Natural killer cell (primary cell): ENCODE measurements at regions not wholly inside any gene's neighbourhood (a gene's known extent, or its start where the extent isn't known, plus 50 kb on each side); places are given as distances from the start of the nearest gene placed in this dataset.

Experiments used
- ATAC-seq, 3 donors: fragments of 150-1000 bp in 2 of 3; fragments of 200-7000 bp in 1 of 3; cut with Tn5 transposase; 1 replicate in 1 of 3; 2 replicates in 2 of 3; pipeline ENCODE4 v1.10.0; 2021; ENCODE audit warnings: mild to moderate bottlenecking in 2 of 3, moderate library complexity in 2 of 3
- DNase-seq, 2 donors: peaks; one replicate each; pipeline versions ENCODE4 v3.0.0 to v3.0.0-alpha.2; 2013 to 2021; ENCODE audit warnings: mixed read lengths in 1 of 2
- H3K27ac ChIP-seq: one replicate; pipeline ENCODE4 v1.5.1; 2013; ENCODE audit warnings: mild to moderate bottlenecking, low read length
- H3K27me3 ChIP-seq: one replicate; pipeline ENCODE4 v1.6.1; 2013; ENCODE audit warnings: low read length; ENCODE audit not compliant: control insufficient read depth, insufficient read depth
- H3K36me3 ChIP-seq: one replicate; pipeline ENCODE4 v1.6.1; 2013; ENCODE audit warnings: low read length; ENCODE audit not compliant: control insufficient read depth, insufficient read depth
- H3K4me1 ChIP-seq: one replicate; pipeline ENCODE4 v1.6.1; 2013; ENCODE audit warnings: low read length; ENCODE audit not compliant: control insufficient read depth, insufficient read depth
- H3K4me3 ChIP-seq: one replicate; pipeline ENCODE4 v1.5.1; 2013; ENCODE audit warnings: low read length
- H3K9me3 ChIP-seq: one replicate; pipeline ENCODE4 v1.6.1; 2013; ENCODE audit warnings: low read length; ENCODE audit not compliant: control insufficient read depth, insufficient read depth
- H3K27ac Mint-ChIP-seq, 2 donors: one replicate each; pipeline ENCODE4 v1.8.0; 2022; ENCODE audit warnings: mild to moderate bottlenecking in 2 of 2, mixed read lengths in 2 of 2, moderate library complexity in 1 of 2
- H3K27me3 Mint-ChIP-seq, 2 donors: one replicate each; pipeline ENCODE4 v1.8.0; 2022; ENCODE audit warnings: low read depth in 2 of 2, mixed read lengths in 2 of 2
- H3K36me3 Mint-ChIP-seq: one replicate; pipeline ENCODE4 v1.8.0; 2022; ENCODE audit warnings: mixed read lengths
- H3K4me1 Mint-ChIP-seq, 2 donors: one replicate each; pipeline ENCODE4 v1.8.0; 2022; ENCODE audit warnings: mixed read lengths in 2 of 2
- H3K4me3 Mint-ChIP-seq: one replicate; pipeline ENCODE4 v1.8.0; 2022; ENCODE audit warnings: mild to moderate bottlenecking, moderate library complexity, mixed read lengths
- H3K9me3 Mint-ChIP-seq, 2 donors: one replicate each; pipeline ENCODE4 v1.8.0; 2022; ENCODE audit warnings: mixed read lengths in 2 of 2
- CTCF ChIP-seq: fragments of 200-600 bp; IDR thresholded peaks from one replicate; pipeline ENCODE4 v1.8.0; 2022; ENCODE audit warnings: antibody characterized with exemption
- WGBS: methylation state at CpG from one replicate; pipeline ENCODE4 v1.1.7; 2013; ENCODE audit warnings: missing lambda C conversion rate; ENCODE audit not compliant: insufficient coverage; 5-methylcytosine and 5-hydroxymethylcytosine counted together
- intact Hi-C: fragments of 100-400 bp; cut with micrococcal nuclease; formaldehyde crosslinking; loops from one replicate; pipeline ENCODE4 v1.14.2; 2022

GRCh38 chr10:93222211-93222754 lies 148.6 kb downstream of the CYP26A1 start:
- intact Hi-C loops = no loop called here
- H3K4me1 Mint-ChIP-seq = no peaks in the 10 kb centered on the region
- no peak overlapping the region for H3K27ac Mint-ChIP-seq

GRCh38 chr10:93222876-93223275 lies 149.2 kb downstream of the CYP26A1 start:
- Mint-ChIP-seq H3K27me3 (peaks cover 3 to 6% of the 10 kb centered on the region in 2 donors), H3K36me3 (no peaks in the 10 kb centered on the region), H3K4me3 (no peak overlapping the region), H3K4me1 (no peaks in the 10 kb centered on the region), H3K27ac (no peak overlapping the region), H3K9me3 (no peaks in the 10 kb centered on the region)
- TF ChIP-seq CTCF = no peak
- Histone ChIP-seq H3K27ac (no peak overlapping the region), H3K36me3 (no peaks in the 10 kb centered on the region), H3K4me1 (no peaks in the 10 kb centered on the region), H3K9me3 (no peaks in the 10 kb centered on the region), H3K27me3 (no peaks in the 10 kb centered on the region), H3K4me3 (no peak overlapping the region)
- no peak for DNase-seq
- intact Hi-C loops = no loop called here
- ATAC-seq = no peak

More at GRCh38 chr10:93222211-93222754, 148.6 kb downstream of the CYP26A1 start:
- Histone ChIP-seq H3K27ac (no peak overlapping the region), H3K4me1 (no peaks in the 10 kb centered on the region), H3K36me3 (no peaks in the 10 kb centered on the region), H3K27me3 (no peaks in the 10 kb centered on the region), H3K4me3 (no peak overlapping the region), H3K9me3 (no peaks in the 10 kb centered on the region)
- DNase-seq (no peak), ATAC-seq (no peak)
- peaks cover 0 to 3% of the 10 kb centered on the region in 2 donors for H3K27me3 Mint-ChIP-seq
- WGBS = 100% methylated on average over 1 of the region's 1 CpG
- no peaks in the 10 kb centered on the region for H3K9me3 Mint-ChIP-seq
- H3K36me3 Mint-ChIP-seq = no peaks in the 10 kb centered on the region
- H3K4me3 Mint-ChIP-seq = no peak overlapping the region
- no peak for TF ChIP-seq CTCF

GRCh38 chr10:93223336-93223735 lies 149.6 kb downstream of the CYP26A1 start:
- 81% methylated on average over 3 of the region's 3 CpGs for WGBS
- Mint-ChIP-seq H3K9me3 (no peaks in the 10 kb centered on the region), H3K4me1 (no peaks in the 10 kb centered on the region), H3K27ac (no peak overlapping the region), H3K27me3 (peaks cover 3 to 8% of the 10 kb centered on the region in 2 donors), H3K36me3 (no peaks in the 10 kb centered on the region), H3K4me3 (no peak overlapping the region)
- ATAC-seq = no peak
- TF ChIP-seq CTCF = no peak
- H3K27me3 ChIP-seq = no peaks in the 10 kb centered on the region
- no peak overlapping the region for H3K27ac ChIP-seq
- intact Hi-C loops = no loop called here
- no peaks in the 10 kb centered on the region for H3K9me3 ChIP-seq
- no peak for DNase-seq
- no peak overlapping the region for H3K4me3 ChIP-seq
- H3K4me1 ChIP-seq = no peaks in the 10 kb centered on the region
- H3K36me3 ChIP-seq = no peaks in the 10 kb centered on the region
